DND-41 (cell line): ENCODE measurements at regions not wholly inside any gene's neighbourhood (a gene's known extent, or its start where the extent isn't known, plus 50 kb on each side); places are given as distances from the start of the nearest gene placed in this dataset.

Experiments used
- CTCF ChIP-seq: IDR thresholded peaks from 2 replicates; pipeline ENCODE4 v1.5.1; 2012; ENCODE audit warnings: borderline replicate concordance, low read length, moderate library complexity, mild to moderate bottlenecking; ENCODE audit not compliant: poor library complexity, severe bottlenecking; ENCODE audit errors: extremely low read depth
- EZH2 ChIP-seq: IDR thresholded peaks from 3 replicates; pipeline ENCODE4 v1.6.1; 2012; ENCODE audit warnings: borderline replicate concordance, low read depth, mild to moderate bottlenecking, moderate library complexity, low read length, inconsistent platforms; ENCODE audit not compliant: severe bottlenecking

GRCh38 chr3:145906755-145907154, 254.2 kb downstream of the PLOD2 start:
- TF ChIP-seq CTCF, result no peak
- TF ChIP-seq EZH2, result no peak
